ENCODE measurements at regions not wholly inside any gene's neighbourhood (a gene's known extent, or its start where the extent isn't known, plus 50 kb on each side); places are given as distances from the start of the nearest gene placed in this dataset.
"Not testable (repeated sequence)": the region's sequence is repeated elsewhere in the genome, so short reads cannot be mapped to it uniquely, and the experiment has no call there.

- no peak for DNase-seq (ENCODE audit: low read depth)
Observed at GRCh38 chr20:6660441-6660840, 107.0 kb upstream of the BMP2 start.

- not testable (repeated sequence) for DNase-seq (ENCODE audit: low read depth)
Observed at GRCh38 chr20:6658909-6659308, 108.6 kb upstream of the BMP2 start.

- no peak for DNase-seq (ENCODE audit: low read depth)
Observed at GRCh38 chr20:6657904-6658303, 109.6 kb upstream of the BMP2 start.

- DNase-seq (ENCODE audit: low read depth) = no peak
Observed at GRCh38 chr20:6657111-6657510, 110.4 kb upstream of the BMP2 start.

GRCh38 chr20:6654513-6655252 is 112.8 kb upstream of the BMP2 start:
- no peak for DNase-seq (ENCODE audit: low read depth)

- DNase-seq (ENCODE audit: low read depth) = no peak
Observed at GRCh38 chr20:6651561-6651960, 115.9 kb upstream of the BMP2 start.

- DNase-seq (ENCODE audit: low read depth) = no peak
Observed at GRCh38 chr20:6651016-6651415, 116.5 kb upstream of the BMP2 start.

GRCh38 chr20:6646021-6646636 is 121.4 kb upstream of the BMP2 start:
- no peak for DNase-seq (ENCODE audit: low read depth)

GRCh38 chr20:6644813-6645628 is 122.5 kb upstream of the BMP2 start:
- DNase-seq (ENCODE audit: low read depth) = no peak

- no peak for DNase-seq (ENCODE audit: low read depth)
Observed at GRCh38 chr20:6641012-6641411, 126.5 kb upstream of the BMP2 start.

- no peak for DNase-seq (ENCODE audit: low read depth)
Observed at GRCh38 chr20:6637160-6637579, 130.3 kb upstream of the BMP2 start.

- DNase-seq (ENCODE audit: low read depth) = peak; percentile 55
Observed at GRCh38 chr20:6636209-6637159, 131.0 kb upstream of the BMP2 start.

- no peak for DNase-seq (ENCODE audit: low read depth)
Observed at GRCh38 chr20:6635034-6635736, 132.3 kb upstream of the BMP2 start.

- peak; percentile 52 for DNase-seq (ENCODE audit: low read depth)
Observed at GRCh38 chr20:6632187-6632586, 135.3 kb upstream of the BMP2 start.

GRCh38 chr20:6630514-6630913 is 137.0 kb upstream of the BMP2 start:
- DNase-seq (ENCODE audit: low read depth) = no peak

GRCh38 chr20:6629564-6629963 is 137.9 kb upstream of the BMP2 start:
- DNase-seq (ENCODE audit: low read depth) = no peak

- no peak for DNase-seq (ENCODE audit: low read depth)
Observed at GRCh38 chr20:6626805-6627204, 140.7 kb upstream of the BMP2 start.

- no peak for DNase-seq (ENCODE audit: low read depth)
Observed at GRCh38 chr20:6623989-6624388, 143.5 kb upstream of the BMP2 start.

GRCh38 chr20:6622041-6622440 is 145.4 kb upstream of the BMP2 start:
- DNase-seq (ENCODE audit: low read depth) = no peak

GRCh38 chr20:6618051-6618450 is 149.4 kb upstream of the BMP2 start:
- no peak for DNase-seq (ENCODE audit: low read depth)

- no peak for DNase-seq (ENCODE audit: low read depth)
Observed at GRCh38 chr20:6616421-6616820, 151.1 kb upstream of the BMP2 start.

All from non-pigmented ciliary epithelial cell (primary cell).